GM20000 (cell line): ENCODE measurements at regions not wholly inside any gene's neighbourhood (a gene's known extent, or its start where the extent isn't known, plus 50 kb on each side); places are given as distances from the start of the nearest gene placed in this dataset.
"Not testable (repeated sequence)": the region's sequence is repeated elsewhere in the genome, so short reads cannot be mapped to it uniquely, and the experiment has no call there.

ENCODE experiments used
- DNase-seq: peaks from one replicate; pipeline ENCODE4 v3.0.0; 2012; ENCODE audit warnings: low spot score
- TF ChIP-seq, protein P1 (sequence below): IDR thresholded peaks from 2 replicates; pipeline ENCODE4 v1.5.1; 2012; ENCODE audit warnings: mild to moderate bottlenecking, control low read depth; ENCODE audit errors: extremely low read depth, missing control alignments

GRCh38 chr9:32161209-32161608, 223.2 kb upstream of the ACO1 start:
- no peak for DNase-seq
- TF ChIP-seq, protein P1, sequence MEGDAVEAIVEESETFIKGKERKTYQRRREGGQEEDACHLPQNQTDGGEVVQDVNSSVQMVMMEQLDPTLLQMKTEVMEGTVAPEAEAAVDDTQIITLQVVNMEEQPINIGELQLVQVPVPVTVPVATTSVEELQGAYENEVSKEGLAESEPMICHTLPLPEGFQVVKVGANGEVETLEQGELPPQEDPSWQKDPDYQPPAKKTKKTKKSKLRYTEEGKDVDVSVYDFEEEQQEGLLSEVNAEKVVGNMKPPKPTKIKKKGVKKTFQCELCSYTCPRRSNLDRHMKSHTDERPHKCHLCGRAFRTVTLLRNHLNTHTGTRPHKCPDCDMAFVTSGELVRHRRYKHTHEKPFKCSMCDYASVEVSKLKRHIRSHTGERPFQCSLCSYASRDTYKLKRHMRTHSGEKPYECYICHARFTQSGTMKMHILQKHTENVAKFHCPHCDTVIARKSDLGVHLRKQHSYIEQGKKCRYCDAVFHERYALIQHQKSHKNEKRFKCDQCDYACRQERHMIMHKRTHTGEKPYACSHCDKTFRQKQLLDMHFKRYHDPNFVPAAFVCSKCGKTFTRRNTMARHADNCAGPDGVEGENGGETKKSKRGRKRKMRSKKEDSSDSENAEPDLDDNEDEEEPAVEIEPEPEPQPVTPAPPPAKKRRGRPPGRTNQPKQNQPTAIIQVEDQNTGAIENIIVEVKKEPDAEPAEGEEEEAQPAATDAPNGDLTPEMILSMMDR = no peak

DNA sequence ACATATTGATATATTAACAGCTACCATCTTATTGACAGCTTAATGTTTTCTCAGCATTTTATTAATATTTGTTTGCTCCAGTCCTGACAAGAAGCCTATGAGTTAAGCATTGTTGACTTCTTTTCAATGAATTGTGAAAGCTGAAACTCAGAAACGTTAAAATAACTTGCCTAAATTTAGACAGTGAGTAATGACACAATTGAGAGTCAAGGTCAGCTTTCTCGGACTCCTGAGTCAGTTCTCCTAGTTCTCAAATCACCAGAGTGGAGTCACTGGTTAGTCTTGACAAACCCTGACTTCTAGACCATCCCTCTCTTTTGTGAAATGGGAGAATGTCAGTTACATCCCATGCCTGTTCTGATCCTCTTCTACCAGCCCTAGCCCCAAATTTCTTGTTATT, 222.7 kb upstream of the ACO1 start:
- DNase-seq = peak; percentile 35
- TF ChIP-seq, protein P1 = no peak

DNA sequence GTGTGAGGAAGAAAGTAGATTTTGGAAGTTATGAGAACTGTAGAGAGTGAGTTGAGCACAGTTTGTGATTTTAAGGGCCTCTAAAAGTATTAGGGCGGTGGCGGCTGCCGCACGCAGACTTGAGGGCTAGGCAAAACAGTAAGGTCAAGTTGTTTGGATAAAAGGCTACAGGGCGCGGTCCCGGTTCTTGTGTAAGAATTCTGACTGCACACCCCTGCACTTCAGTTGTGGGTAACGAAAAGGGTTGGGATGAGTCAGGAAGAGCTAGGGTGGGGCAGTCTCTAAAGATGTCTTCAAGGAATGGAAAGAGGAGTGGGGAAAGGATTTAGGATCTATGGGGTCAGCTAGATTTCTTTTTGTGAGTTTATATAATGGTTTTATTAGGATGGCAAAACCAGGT, 218.1 kb upstream of the ACO1 start:
- DNase-seq = not testable (repeated sequence)

DNA sequence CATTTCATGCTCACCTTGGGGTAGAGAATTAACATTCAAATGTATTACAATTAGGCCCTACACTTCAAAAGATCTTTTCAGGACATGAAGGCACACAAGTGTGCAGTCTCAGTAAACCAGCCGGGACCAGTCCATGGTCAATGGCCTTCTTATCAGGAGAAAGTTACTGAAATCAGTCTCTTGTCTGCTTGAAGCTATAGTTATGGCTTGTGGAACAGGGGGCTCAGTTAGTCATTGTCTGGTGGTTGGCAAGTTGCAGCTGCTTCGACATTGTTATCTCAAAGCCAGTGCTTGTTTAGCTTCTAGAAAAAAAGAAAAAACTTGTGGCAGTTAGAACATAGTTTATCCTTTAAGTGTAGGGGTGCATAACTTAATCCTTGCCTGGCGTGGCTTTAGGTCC, 213.1 kb upstream of the ACO1 start:
- no peak for DNase-seq
- TF ChIP-seq, protein P1 = no peak

- no peak for DNase-seq
- TF ChIP-seq, protein P1 = no peak
Measured at GRCh38 chr9:32172256-32172655, 212.2 kb upstream of the ACO1 start.

GRCh38 chr9:32177396-32177795, 207.0 kb upstream of the ACO1 start:
- TF ChIP-seq, protein P1 = no peak
- no peak for DNase-seq

DNA sequence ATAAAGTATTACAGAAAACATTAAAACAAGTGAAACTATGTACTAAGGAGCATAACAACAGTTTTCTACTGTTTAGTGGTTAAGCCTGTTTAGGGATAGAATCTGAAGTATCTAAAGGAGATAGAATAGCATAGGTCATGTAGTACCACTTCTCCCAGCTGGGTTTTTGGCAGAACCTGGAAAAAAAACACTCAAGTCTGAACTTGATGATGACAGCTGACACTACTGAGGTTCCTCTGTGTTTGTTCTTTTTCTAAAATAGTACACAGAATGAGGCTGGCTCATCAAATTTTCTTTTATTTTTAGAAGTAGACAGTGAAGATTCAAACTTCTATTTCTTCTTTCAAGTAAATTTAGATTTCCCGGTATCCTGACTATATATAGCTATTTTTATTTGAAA, 203.8 kb upstream of the ACO1 start:
- DNase-seq = no peak
- TF ChIP-seq, protein P1 = no peak

DNA sequence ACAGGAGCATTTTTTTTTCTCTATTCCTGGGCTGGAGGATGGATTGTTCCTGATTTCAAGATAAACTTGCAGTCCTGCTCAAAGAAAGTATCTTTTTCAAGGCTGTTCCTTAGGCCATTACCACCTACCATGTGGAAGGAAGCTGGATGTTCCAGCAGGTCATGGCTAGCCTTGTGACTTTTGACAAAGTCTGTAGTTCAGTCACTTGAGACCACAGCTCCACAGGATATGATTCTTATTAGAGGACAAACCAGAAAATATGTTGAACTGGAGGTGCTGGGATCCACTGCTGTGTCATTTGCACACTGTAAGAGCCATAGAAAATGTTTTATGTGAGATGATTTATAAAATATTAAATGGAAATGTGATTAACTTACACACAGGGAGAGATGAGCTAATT, 184.2 kb upstream of the ACO1 start:
- DNase-seq = no peak
- TF ChIP-seq, protein P1 = no peak
